ENCODE measurements at regions not wholly inside any gene's neighbourhood (a gene's known extent, or its start where the extent isn't known, plus 50 kb on each side); places are given as distances from the start of the nearest gene placed in this dataset.

DNA sequence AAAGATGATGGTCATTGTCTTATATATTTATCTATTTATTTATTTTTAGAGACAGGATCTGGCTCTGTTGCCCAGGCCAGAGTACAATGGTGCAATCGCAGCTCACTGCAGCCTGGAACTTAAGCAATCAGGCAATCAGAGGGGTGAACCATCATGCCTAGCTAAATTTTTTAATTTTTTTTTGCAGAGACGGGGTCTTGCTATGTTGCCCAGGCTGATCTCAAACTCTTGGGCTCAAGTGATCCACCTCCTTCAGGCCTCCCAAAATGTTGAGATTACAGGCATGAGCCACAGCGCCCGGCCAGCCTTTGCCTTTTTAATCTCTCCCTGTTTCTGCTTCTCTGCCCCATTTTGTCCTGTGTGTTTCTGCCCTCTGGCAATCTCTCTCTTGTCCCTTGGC is 102.2 kb downstream of the NCR2 start:
- Mint-ChIP-seq H3K4me1 (peaks cover 26% of the 10 kb centered on the region), H3K4me3 (no peak overlapping the region), H3K27me3 (ENCODE audit: low read depth) (peaks cover 12% of the 10 kb centered on the region), H3K27ac (ENCODE audit: unreplicated experiment) (no peak overlapping the region), H3K9me3 (no peaks in the 10 kb centered on the region), H3K36me3 (ENCODE audit: low read depth) (no peaks in the 10 kb centered on the region)
- TF ChIP-seq, protein P1, sequence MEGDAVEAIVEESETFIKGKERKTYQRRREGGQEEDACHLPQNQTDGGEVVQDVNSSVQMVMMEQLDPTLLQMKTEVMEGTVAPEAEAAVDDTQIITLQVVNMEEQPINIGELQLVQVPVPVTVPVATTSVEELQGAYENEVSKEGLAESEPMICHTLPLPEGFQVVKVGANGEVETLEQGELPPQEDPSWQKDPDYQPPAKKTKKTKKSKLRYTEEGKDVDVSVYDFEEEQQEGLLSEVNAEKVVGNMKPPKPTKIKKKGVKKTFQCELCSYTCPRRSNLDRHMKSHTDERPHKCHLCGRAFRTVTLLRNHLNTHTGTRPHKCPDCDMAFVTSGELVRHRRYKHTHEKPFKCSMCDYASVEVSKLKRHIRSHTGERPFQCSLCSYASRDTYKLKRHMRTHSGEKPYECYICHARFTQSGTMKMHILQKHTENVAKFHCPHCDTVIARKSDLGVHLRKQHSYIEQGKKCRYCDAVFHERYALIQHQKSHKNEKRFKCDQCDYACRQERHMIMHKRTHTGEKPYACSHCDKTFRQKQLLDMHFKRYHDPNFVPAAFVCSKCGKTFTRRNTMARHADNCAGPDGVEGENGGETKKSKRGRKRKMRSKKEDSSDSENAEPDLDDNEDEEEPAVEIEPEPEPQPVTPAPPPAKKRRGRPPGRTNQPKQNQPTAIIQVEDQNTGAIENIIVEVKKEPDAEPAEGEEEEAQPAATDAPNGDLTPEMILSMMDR (conservative IDR thresholded peaks at IDR 0.05): no peak
- DNase-seq (ENCODE audit: low read depth, low spot score): no peak

DNA sequence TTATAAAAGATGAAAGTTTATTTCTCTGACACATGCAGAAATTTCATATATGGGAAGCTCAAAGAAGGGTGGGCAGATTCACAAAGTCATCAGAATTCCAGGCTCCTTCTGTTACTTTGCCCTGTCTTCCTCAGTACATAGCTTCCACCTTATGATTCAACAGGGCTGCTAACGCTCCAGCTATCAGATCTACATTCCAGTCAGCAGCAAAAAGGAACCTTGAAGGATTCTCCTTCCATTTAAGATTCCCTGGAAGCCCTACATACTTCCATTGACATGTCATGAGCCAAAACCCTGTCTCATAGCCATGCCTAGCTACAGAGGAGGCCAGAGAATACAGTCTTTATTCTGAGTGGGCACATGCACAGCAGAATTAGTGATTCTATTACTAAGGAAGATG is 103.3 kb downstream of the NCR2 start:
- no peak overlapping the region for H3K27ac Mint-ChIP-seq (ENCODE audit: unreplicated experiment)
- TF ChIP-seq, protein P1 (conservative IDR thresholded peaks at IDR 0.05): no peak

DNA sequence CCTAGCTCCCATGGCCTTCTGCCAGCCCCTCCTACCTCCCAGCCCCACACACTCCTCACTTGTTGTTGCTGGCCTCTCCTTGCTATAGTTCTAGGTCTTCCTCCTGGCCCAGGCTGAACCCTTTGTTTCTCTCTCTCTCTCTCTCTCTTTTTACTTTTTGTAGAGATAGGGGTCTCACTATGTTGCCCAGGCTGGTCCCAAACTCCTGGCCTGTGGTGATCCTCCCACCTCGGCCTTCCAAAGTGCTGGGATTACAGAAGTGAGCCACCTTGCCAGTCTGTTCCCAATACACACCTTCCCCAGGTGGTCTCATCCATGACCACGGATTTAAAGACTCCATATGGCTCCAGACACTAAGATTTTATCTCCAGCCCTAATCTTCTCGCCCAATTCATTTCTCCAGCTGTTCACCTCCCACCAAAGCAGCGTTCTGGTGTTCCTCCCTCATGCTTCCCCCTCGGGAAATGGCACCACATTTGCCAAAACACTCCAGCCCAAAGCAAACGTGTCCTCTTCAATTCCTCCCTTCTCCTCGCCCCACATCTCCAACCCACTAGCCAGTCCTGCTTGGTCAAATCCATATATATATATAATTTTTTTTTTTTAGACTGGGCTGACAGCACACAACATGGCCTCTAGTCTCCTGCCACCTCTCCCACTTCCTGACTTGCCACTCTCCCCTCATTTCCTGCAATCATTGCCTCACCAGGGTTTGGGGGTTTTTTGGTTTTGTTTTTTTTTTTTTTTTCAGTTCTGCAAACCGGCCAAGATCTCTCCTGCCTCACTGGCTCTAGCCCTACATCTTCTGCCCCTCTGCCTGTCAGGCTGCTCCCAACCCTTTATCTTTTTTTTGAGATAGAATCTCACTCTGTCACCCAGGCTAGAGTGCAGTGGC is 104.4 kb downstream of the NCR2 start:
- TF ChIP-seq, protein P1 (conservative IDR thresholded peaks at IDR 0.05): no peak
- DNase-seq (ENCODE audit: low read depth, low spot score): no peak
- H3K27me3 Mint-ChIP-seq (ENCODE audit: low read depth): peaks cover 12% of the 10 kb centered on the region
- H3K36me3 Mint-ChIP-seq (ENCODE audit: low read depth): no peaks in the 10 kb centered on the region
- no peaks in the 10 kb centered on the region for H3K9me3 Mint-ChIP-seq
- no peak overlapping the region for H3K4me3 Mint-ChIP-seq
- H3K4me1 Mint-ChIP-seq: peaks cover 40% of the 10 kb centered on the region
- H3K27ac Mint-ChIP-seq (ENCODE audit: unreplicated experiment): no peak overlapping the region

More for the DNA sequence above, 103.3 kb downstream of the NCR2 start:
- no peaks in the 10 kb centered on the region for H3K9me3 Mint-ChIP-seq
- peaks cover 12% of the 10 kb centered on the region for H3K27me3 Mint-ChIP-seq (ENCODE audit: low read depth)
- no peak for DNase-seq (ENCODE audit: low read depth, low spot score)
- H3K36me3 Mint-ChIP-seq (ENCODE audit: low read depth): no peaks in the 10 kb centered on the region
- H3K4me3 Mint-ChIP-seq: no peak overlapping the region
- H3K4me1 Mint-ChIP-seq: peaks cover 32% of the 10 kb centered on the region

DNA sequence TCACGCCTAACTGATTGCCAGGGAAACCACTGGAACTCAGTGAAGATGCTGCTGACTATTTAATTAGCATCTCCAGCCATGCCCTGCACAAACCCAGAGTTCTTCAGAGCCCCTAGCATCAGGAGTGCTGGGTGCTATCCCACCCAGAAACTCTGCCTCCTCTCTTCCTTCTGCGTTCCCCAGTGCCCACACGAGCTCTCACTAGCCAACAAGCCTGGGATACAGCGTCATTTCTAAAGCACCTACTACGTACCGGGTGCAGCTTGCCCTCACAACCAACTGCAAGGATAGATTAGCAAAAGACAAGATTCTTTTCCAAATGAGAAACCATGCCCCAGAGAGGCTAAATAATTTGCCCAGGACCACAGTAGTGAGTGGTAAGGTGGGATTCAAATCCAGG is 105.2 kb upstream of the FOXP4 start:
- H3K9me3 Mint-ChIP-seq: no peaks in the 10 kb centered on the region
- DNase-seq (ENCODE audit: low read depth, low spot score): no peak
- peak overlapping the region; percentile 64 for H3K27ac Mint-ChIP-seq (ENCODE audit: unreplicated experiment)
- H3K4me1 Mint-ChIP-seq: peaks cover 39% of the 10 kb centered on the region
- H3K27me3 Mint-ChIP-seq (ENCODE audit: low read depth): peaks cover 9% of the 10 kb centered on the region
- no peaks in the 10 kb centered on the region for H3K36me3 Mint-ChIP-seq (ENCODE audit: low read depth)
- TF ChIP-seq, protein P1 (conservative IDR thresholded peaks at IDR 0.05): no peak
- H3K4me3 Mint-ChIP-seq: no peak overlapping the region

DNA sequence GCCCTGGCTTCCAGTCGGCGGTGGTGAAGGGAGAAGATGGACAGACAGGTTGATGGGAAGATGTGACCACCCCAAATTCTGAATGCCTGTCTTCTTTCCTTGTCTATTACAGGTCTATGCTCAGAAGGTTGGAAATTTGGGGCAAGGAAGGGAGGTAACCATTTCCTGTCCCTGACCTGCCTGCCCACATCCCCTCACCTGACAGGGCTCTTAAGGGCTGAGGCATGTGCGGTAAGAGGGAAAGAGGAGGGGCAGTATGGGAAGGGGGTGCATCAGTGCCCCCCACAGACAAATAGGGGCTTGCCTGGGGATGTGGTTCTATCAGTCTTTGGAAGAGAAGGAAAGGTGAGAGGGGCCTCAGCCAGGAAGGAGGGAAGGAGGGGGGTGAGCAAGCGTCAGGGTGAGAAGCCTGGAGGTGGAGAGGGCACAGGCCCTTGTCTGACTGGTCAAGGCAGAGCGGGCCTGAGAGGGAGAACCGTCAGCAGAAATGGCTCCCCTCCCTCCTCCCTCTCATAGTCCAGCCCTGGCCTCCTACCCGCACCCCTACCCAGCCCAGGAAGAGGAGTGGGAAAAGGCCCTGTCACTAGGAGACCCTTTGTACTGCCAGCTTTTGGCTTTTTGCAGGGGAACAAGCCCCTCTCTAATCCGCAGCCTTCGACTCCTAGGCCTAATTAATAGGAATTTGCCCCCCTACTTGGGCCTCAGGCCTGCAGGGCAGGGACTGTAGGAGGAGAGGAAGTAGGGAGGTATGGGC is 104.4 kb upstream of the FOXP4 start:
- DNase-seq (ENCODE audit: low read depth, low spot score): no peak
- peak overlapping the region; percentile 41 for H3K4me3 Mint-ChIP-seq

More for the DNA sequence above, 104.4 kb upstream of the FOXP4 start:
- Mint-ChIP-seq H3K36me3 (ENCODE audit: low read depth) (no peaks in the 10 kb centered on the region), H3K4me1 (peaks cover 39% of the 10 kb centered on the region), H3K9me3 (no peaks in the 10 kb centered on the region), H3K27me3 (ENCODE audit: low read depth) (peaks cover 9% of the 10 kb centered on the region), H3K27ac (ENCODE audit: unreplicated experiment) (peak overlapping the region; percentile 77)
- TF ChIP-seq, protein P1 (conservative IDR thresholded peaks at IDR 0.05): no peak

All from neural crest cell (in vitro differentiated cells).